GM18861 (cell line): ENCODE measurements at regions not wholly inside any gene's neighbourhood (a gene's known extent, or its start where the extent isn't known, plus 50 kb on each side); places are given as distances from the start of the nearest gene placed in this dataset.
"Not testable (repeated sequence)": the region's sequence is repeated elsewhere in the genome, so short reads cannot be mapped to it uniquely, and the experiment has no call there.

Experiments used
- ATAC-seq: cut with Tn5 transposase; IDR thresholded peaks from one replicate; pipeline ENCODE4 v1.9.1; 2021; ENCODE audit not compliant: unreplicated experiment

DNA sequence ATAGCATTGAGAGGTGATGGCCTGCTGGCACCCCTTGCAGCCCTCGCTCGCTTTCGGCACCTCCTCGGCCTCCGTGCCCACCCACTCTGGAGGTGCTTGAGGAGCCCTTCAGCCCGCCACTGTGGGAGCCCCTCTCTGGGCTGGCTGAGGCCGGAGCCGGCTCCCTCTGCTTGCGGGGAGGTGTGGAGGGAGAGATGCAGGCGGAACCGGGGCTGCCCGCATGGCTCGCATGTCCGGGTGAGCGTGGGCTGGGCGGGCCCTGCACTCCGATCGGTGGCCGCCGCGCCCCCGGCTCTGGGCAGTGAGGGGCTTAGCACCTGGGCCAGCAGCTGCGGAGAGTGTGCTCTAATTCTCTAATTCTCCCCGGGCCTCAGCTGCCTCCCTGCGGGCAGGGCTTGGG lies 101.1 kb downstream of the KIF4B start:
- ATAC-seq: no peak

DNA sequence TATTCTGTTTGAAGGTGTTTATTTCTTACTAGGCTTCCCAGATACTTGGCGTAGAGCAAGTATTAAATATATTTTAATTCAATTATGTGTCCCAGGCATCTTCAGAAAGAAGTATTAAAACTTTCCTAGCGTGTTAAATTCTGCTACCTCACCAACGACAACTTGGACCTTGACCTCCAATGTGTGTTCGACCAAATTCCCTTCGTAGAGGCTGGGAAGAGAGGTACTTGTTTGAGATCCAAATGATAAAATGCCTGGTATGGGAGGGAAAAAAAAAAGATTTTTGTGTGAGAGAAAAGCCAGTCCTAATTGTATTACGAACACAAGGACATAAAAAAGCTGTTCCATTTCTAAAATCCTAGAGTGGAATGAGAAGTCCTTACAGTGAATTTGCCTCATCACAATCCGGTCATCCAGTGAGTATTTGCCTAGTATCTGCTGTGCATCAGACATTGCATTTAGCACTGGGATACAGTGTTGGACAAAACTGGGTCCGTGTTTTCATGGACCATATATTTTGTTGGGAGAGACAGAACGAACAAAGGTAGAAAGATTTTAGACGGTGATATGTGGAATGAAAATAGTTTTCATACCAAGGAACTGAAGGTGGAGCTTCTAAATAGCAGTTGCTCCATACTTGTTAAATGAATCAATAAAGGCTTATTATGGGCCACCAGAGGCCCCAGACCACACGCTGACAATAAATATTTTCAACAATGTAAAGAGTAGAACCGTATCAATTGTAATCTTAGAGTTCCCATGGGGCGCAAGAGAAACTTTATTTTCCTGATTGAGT lies 103.1 kb downstream of the KIF4B start:
- ATAC-seq: no peak

DNA sequence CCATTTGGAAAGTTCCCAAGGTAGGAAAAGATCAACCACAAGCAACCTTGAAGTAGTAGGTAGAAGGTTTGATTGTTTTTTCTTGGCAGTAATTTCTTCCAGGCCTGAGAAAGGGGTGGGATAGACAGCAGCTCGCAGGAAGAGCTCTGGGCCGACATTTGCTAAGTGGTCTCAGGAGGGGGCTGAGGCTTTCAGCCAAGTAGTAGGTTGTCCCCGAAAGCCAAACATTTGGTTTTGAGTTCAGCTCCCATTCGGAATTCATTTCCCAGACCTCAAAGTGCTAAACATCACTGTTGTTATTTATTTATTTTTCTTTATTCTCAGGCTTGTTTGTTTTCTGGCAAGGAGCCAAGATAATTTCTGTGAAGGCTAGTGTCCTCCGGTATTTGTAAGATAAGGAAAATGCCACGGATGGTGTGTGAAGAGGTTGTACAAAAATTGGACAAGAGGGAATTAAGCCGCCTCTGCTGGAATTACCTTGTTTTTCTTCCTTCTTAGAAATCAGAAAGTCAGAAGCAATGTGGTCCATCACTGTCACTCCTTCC lies 112.1 kb downstream of the KIF4B start:
- ATAC-seq: no peak

DNA sequence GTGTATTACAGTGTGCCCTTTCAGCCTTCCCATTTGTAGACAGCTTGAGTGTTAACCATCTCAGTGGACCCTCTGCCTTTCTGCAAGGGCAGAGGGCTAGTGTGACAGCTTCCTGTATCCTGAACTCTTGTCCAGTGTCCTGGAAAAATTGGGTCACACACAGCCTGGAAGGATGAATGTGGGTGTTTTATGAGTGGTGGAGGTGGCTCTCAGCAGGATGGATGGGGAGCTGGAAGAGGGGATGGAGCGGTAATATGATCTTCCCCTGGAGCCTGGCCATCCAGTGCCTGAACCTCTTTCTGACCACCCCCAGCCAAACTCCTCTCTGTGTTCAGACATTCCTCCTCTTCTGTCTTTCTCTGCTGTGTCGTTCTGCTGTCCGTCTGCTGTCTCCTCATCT lies 113.0 kb downstream of the KIF4B start:
- ATAC-seq: no peak

DNA sequence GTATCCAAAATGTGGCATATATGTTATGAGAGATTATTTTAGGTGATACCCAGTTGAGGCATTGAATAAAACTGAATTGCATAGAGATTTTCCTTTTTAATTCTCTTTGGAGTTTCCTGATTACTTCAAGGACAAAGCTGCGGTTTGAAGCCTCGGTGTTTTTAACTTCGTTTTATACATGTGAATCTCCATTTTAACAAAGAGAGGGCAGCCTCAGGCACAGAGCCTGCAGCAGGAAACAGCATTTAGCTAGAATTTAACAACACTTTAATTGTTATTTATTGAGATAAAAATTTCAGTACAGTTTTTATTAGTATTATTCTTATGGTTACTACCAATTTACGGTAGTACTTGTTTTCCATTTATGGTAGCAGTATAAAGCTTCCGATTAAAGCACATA lies 114.0 kb downstream of the KIF4B start:
- ATAC-seq: no peak

DNA sequence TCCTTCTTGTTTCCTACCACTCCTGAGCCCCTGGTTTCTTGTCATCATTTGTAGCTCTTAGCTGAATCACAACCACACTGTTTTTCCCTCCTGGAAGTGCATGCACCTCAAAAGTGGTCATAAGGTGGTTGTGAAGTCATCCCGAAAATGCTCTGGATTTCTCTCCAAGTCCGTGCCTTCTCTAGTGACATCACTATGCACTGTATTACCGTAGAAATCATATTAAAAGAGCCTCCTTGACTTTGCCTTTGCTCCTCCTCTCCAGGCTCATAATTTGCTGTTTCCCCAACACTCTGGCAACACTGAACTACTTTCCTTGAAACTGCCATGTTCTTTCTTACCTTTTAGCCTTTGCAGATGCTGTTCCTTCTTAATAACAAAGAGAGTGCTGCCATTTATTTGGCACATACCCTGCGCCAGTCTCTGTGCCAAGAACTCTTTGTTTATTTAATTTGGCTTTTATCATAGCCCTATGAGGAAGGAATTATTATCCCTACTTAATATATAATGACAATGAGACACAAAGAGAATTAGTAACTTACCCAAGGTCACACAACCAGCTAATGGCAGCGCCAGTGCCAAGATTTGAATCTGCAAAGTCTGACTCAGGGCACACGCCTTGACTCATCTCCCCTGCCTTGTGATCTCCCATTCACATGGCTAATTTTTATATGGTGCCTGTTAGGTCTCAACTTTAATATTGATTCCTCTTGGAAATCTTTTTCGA lies 115.4 kb downstream of the KIF4B start:
- no peak for ATAC-seq

DNA sequence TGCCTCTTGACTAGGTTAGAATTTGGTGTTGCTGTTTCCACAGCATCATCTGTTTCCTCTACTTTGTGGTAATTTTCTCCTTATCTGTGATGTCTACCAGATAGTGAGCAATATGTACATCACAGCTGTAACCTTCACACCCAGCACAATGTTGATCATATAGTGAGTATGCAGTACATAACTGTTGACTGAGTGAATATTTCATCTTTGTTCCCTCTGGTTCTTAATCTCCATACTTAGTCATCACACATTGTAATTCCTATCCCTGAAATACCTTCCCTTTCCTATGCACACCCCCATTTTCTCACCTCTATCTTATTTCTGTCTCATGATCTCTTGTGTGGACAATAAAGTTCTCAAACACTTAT lies 115.9 kb downstream of the KIF4B start:
- no peak for ATAC-seq

DNA sequence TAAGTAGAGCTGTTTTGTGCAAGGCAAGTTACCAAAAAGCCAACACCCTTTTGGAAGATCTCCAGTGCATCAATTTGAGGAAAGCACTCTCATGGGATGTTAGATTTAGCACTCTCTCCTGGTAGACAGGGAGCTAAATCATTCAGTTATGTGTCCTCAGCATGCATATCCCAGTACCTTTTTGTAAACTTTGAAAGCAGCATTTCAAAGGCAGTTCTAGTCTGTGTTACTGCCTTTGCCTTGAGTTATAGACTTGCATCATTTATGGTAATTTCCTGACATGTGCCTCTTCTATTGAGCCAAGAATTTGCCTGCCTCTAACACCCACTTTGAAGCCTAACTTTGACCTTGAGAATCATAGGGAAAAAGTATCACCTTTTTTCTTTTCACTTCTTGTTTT lies 120.6 kb downstream of the KIF4B start:
- no peak for ATAC-seq

DNA sequence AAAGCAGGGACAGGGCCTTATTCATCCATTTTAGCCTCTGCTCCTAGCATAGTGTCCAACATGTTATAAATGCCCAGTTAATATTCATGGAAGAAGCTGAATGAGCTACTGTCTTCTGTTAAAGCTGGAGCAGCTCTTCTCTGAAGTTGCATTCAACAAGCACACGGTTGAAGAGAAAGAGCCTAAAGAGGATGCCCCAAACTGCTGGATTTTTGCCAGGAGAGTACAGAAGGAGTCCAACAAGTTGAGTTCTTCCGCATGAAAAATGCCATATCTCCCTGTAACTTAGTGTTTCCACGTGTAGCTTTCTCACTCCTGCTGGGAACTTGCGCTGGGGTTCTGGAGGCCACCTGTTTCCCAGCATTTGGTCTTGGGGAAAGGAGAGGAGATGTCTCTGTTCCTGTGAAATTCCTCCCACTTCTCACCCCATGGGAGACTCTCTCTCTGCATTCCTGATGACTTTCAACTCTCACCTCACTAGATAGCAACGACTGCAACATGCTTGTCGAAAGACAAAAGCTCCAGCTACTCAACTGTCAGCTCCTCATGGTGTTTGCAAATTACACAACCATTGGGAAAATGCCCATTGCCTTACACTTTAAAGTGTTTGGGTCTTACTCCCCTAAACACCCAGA lies 122.8 kb downstream of the KIF4B start:
- no peak for ATAC-seq

DNA sequence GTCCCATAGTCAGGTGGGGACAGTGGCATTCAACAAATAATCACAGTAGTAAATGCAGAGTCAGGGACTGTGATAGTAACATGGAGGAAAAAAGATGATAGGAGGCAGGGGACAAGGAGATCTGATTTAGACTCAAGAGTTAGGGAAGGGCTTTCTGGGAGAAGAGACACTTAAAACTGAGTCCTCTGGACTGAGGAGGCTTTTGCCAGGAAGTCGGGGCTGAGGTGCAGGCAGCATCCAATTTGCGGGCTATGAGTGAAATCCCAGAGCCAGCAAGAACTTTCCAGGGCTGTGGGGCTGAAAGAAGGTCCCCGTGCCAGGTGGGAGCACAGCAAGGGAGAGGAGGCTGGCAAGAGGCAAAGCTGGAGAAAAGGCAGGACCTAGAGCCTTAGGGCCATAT lies 124.1 kb downstream of the KIF4B start:
- no peak for ATAC-seq

DNA sequence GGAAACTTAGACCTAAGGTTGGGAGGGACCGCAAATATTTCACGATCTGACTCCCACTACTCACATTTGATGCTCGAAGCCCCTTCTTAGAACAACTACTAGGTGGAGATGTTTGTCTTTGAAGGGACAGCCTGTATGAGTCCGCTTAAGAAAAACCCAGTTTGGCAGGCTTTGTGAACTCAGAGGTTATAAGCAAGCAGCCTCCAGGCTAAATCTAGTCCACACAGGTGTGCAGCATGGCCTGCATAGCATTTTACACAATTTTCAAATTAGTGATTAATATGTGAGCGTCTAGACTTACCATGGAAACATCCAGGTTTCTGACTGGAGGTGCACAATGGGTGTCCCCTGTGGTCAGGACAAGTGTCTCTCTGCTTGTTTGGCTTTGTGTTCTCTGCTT lies 127.1 kb downstream of the KIF4B start:
- ATAC-seq: no peak

DNA sequence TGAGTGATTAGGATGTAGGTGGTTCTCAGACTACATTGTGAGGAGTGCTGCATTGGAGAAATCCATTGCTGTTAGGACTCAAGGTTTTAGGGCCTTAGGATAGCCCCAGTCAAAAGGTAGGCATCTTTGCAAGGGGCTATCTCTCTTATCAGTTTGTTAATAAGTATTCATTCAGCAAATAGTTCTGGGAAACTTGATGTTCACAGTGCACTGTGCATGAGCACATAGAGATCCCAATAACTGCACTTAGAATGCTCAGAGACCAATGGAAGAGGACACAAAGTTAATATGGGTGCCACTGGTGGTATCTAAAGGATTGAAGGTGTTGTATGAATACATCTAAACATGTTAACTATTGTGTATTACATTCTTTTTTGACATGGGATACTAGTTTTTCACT lies 131.4 kb downstream of the KIF4B start:
- no peak for ATAC-seq

DNA sequence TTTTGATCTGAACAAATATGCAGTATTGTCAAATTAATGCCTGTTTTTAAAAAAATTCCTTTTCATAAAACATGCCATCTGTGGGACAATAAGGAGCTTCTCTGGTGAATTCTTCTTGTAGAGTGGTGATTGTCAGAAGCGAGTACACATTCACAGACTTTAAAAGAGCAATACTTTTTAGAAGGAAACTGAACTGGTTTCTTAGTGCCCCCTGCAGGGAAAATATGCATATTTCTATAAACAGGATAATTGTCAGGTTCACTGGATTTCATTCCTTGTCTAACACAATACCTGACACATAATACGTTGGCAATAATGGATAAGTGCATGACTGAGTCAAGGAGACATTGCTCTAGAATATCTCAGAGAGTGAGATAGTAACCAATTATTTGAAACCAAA lies 133.7 kb downstream of the KIF4B start:
- ATAC-seq: no peak

DNA sequence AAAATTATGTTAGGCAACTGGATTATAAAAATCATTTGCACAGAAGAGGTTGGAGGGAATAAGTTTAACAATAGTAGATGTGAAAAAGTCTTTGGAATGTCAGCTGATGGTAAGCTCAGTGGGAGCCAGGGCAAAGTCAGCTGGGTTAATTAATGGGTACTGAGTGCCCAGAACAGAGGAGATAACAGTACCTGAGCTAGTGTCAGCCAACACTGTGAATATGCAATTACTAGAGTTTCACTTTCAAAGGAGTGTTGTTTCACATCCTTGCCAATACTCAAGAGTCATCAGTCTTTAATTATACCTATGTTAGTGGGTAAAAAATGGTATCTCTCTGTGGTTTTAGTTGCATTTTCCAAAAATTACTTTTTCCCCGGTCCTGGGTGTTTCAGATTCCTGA lies 135.1 kb downstream of the KIF4B start:
- no peak for ATAC-seq

DNA sequence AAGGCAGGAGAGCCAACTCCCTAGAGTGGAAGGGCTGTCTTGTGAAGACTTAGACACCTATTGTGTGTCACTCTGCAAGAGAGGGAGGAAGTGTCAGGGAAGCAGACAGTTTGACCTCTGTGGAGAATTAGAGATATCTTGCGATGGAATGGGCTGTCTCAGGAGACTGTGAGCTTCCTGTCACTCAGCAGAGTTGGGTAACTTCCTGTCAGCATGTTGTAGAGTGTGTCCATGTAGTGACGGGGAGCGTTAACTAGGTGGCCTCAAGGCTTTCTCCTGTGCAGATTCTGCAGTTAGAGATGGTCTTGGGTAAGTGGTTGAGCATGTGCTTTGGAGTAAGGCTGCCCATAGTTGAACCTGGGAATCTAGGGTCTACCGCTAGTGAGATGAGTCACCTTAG lies 136.5 kb downstream of the KIF4B start:
- no peak for ATAC-seq

DNA sequence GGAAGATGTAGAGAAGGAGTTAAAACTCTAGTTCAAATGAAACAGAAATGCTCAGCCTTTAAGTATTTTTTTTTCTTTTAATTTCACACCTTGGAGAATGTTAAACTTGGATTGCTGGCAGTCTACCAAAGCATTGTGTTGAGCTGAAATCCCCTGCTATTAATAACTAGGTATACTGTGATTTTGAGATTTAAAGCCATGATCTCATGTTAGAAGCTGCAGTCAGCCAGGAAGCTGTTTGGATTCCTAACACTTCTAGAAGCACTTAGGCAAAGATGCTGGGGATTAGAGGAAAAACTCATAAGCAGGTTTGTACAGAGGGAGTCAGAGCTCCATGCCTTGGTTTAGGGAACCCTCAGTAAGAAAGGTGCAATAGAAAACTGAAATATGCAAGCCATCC lies 141.4 kb downstream of the KIF4B start:
- ATAC-seq: no peak

DNA sequence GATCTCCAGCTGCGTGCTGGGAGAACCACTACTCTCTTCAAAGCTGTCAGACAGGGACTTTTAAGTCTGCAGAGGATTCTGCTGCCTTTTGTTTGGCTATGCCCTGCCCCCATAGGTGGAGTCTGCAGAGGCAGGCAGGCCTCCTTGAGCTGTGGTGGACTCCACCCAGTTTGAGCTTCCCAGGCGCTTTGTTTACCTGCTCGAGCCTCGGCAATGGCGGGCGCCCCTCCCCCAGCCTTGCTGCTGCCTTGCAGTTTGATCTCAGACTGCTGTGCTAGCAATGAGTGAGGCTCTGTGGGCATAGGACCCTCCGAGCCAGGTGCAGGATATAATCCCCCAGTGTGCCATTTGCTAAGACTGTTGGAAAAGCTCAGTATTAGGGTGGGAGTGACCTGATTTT lies 149.5 kb downstream of the KIF4B start:
- ATAC-seq: not testable (repeated sequence)

DNA sequence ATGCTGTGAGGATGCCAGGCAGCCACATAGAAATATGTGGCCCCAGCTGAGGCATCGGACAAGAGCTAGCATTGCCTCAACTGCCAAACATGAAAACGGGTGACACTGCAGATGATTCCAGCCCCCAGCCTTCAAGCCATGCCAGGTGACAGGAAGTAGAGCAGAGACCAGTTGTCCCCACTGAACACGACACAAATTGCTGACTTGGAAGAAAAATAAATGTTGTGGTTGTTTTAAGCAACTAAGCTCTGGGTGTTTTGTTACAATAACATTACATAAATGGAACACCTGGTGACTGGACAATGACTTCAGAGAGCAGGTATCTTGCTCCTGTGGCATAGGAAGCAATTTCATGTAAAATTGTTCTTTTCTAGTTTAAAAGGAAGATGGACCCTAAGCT lies 154.2 kb downstream of the KIF4B start:
- ATAC-seq: no peak

DNA sequence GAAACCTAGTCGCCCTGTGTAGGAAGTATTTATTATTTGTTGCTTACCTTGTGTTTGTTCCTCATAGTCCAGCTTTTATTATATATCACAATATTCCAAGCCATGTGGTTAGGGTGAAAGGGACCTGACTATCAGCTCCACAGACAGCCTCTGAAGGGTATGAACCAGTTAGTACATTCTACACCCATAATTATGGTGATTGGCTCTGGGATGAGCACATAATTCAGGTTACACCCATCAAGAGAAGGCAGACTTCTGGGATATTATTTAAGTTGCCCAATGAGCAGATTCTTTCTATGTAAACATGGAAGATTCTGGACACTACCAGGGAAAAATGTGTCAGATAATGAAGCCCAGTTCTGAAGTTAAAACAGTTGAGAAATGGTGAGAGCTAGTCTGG lies 168.0 kb downstream of the KIF4B start:
- ATAC-seq: no peak

DNA sequence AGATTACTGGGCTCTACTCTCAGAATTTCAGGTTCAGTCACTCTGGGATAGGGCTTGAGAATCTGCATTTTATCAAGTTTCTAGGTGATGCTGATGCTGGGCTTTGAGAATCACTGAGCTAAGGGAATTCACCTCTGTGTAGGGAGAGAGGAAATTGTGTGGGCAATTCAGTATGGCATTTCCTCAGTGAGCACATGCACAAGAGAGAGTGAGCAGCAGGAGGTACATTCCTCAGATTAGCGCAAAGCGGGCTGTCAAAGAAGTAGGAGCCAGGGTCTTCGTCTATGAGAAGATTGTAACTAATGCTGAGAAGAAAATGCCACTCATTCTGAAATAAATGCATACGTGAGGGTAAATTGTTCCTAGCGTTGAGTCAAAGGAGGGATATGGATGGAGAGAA lies 175.9 kb downstream of the KIF4B start:
- no peak for ATAC-seq

DNA sequence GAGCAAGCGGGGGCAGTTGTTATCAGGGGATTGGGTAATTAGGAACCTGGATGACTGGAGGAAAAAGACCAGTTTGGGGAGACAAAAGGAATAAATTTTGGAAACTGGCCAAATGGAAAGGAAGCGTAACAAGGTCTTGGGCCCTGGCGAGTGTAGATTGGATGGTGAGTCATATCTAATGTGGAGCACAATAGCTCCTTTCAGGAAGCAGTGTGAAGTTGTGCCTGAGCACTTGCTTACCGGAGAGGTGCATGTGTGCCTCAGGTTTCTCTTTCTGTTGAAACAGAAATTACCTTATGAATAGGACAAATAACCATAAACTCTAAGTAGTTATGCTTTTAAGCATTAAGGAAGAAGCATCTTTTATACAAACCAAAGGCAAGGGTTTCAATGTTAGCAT lies 176.4 kb downstream of the KIF4B start:
- ATAC-seq: no peak

DNA sequence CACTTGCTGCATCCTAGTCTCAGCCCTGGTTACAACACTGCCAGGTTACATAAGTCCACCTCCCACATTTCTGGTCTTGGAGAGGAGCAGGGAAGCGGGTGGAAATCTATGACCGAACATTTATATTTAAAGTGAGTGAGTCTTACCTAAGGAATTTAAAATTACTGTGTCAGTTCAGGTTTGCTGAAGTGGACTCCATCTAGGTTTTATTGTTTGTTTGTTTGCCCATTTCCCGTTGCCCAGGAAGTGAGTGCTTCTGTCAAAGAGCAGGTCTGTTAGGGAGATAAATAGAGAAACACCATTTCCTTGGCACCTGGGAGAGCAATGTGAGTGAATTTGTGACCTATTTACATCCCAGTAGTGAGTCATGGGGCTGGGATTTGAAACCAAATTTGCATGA lies 179.5 kb downstream of the KIF4B start:
- no peak for ATAC-seq
